GM18868 (cell line): ENCODE measurements at regions not wholly inside any gene's neighbourhood (a gene's known extent, or its start where the extent isn't known, plus 50 kb on each side); places are given as distances from the start of the nearest gene placed in this dataset.

Experiments used
- ATAC-seq: cut with Tn5 transposase; IDR thresholded peaks from one replicate; pipeline ENCODE4 v1.9.1; 2021; ENCODE audit warnings: mild to moderate bottlenecking, moderate library complexity; ENCODE audit not compliant: unreplicated experiment

DNA sequence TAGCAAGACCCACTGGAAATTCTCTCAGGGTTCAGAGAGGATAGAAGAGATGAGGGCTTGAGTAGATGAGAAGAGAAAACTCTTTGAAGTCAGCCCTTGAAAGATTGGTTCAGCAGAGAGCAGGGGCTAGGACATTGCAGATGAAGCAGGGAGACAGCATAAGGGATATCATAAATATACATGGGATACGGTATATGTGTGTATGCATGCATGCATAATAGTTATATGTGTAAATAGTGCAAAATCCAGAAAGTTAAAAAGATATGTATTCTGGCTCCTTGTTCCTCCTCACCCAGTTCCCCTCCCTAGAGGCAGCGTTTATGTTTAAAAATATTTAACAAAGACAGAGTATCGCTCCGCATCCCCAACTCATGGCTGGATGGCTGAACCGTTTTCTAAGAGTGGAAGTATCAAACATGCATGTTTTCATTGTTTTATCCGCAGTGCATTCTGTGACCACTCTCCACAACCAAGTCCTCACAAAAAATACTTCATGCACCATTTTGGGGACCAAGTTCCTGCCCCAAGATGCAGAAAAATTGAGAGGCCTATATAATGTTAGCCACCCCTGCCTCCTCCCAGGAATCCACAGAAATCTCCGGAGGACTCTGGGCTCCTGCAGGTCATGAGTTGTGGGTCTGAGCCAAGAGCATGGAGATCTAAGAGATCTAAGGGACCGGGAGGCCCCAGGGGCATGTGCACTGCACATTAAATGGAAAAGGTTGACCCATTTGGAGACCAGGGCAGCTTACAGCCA lies 119.5 kb downstream of the MTX3 start:
- ATAC-seq, result no peak

DNA sequence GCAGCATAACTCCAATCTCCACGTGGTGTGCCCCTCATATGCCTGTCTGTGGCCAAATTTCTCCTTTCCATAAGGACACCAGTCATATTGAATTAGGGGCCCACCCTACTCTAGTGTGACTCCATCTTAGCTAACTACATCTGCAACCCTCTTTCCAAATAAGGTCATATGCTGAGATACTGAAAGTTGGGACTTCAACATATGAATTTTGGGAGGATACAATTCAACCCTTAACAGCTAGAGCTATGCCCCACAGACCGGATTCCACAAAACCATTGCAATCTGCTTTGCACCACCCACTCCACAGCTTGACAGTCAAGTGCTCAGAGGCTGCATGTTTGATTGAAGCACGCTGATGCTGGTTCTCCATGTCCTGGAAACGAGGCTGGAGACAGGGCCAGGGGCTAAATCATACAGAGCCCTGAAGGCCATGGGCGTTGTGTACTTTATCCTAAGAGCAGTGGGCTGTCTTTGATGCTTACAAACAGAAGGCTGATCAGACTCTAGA lies 122.8 kb downstream of the MTX3 start:
- no peak for ATAC-seq

DNA sequence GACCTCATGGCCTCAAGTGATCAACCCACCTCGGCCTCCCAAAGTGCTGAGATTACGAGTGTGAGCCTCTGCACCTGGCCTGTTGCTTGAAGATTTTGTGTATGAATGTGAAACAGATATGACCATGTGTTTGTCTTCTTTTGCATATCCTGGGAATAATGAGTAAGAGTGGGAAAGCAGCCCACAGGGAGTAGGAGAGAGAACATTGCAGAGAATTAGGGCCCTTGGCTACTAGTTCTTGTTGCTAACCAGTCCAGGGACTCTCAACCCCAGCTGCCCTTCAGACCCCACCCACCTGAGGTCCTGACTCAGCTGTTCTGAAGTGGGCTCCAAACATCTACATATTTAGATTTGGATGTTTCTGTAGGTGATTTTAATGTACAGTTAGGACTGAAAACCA lies 125.5 kb downstream of the MTX3 start:
- no peak for ATAC-seq

DNA sequence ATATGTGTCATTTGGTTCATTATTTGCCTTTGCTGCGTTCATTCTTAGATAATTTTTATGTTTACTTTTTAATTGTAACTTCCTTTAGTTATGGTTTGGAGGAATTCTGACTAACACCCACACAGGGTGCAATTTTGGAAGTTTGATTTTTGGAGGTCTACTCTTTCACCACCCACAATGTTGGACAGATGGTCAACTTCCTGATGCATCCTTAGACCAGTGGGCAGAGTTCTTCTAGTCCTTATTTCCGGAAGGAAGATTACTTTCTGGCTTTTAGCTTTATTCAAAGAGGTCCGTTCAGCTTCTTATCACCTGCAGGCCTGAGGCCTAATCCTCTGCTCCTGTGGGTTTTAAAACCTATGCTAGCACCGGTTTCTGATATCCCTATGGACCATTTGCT lies 126.7 kb downstream of the MTX3 start:
- ATAC-seq, result no peak

DNA sequence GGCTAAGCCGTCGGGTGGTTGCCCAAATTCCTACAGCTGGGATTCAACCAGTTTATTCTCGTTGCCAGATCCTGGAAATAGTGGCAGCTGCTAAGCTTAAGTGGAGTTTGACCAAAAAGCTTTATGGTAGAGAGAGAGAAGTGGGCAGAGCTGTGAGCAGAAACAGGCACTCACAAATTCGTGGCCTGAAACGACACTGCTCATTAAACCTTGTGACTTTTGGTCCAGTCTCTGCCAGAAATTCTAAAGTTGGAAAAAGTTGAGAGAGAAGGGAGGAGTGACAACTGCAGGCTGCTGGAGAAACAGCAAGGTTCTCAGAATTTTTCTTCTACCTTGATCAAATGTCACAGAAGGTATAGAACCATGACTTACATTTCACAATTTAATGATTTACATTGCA lies 131.5 kb downstream of the MTX3 start:
- no peak for ATAC-seq

DNA sequence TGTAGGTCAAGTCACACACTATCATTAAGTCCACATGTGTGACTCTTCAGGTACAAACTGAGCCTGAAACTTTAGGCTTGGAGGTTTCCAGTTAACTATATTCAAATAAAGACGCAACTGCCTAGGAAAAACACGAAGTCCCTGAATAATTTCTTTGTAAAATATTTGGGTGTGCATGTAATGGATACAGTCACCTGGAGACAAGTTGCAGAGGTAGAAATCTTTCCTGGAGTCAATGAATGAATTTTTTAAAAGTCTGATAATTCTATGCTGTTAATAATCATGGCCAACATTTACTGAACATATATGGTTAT lies 132.7 kb downstream of the MTX3 start:
- no peak for ATAC-seq

DNA sequence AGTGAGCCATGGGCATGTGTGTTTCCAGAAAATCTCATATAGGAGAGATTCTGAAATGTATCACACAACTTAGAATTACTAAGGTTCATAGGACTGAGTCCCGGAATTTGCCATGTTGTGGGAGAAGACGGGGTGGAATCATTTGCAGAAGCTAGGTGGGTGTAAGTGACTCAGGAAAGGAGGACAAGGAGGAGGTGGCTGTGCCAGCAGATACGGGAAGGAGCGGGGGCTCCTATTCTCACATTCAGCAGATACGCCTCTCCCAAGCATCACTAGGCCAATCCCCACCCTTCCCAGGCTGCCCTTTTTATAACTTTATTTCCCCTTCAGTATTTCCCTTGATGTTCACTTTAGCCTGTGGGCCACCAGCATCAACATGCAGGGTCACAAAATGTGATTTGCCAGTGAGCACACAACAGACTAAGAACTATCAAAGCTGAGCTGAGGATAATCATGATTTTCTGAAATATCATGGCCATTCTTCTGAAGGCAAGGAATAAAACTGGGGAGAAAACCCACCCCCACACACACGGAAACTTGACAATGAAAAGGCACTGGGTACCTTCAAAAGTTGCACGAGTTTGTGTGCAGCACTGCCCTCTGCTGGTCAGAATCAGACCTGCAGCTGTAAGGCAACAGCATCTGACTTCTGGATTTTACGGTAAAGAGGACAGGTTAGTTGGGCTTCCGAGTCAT lies 133.2 kb downstream of the MTX3 start:
- ATAC-seq, result peak; percentile 43

DNA sequence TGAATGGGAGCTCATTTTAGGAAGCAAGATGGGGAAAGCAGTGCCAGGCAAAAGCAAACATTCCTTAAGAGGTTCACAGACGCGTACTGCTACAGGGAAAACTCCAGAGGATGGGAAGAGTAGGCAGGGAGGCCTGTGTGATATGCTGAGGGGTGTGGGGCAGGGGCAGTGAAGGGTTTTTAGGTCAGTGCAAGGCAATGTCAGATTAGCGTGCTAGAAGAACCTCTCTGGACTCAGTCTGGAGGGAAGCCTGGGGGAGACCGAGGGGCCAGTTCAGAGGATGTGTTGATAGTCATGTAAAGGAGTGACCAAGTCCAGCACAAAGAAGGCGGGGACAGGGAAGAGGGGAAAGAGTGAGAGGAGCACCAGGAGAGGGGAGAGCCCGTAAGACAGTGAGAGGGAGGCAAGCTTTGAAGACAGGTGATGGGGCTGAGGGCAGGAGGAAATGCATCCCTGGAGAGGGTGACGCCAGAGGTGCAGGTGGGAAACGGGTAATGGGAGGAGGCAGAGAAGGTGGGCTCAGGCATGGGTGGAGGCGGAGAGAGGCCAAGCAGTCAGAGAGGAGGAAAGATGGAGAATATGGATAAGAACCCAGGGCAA lies 134.5 kb downstream of the MTX3 start:
- no peak for ATAC-seq

DNA sequence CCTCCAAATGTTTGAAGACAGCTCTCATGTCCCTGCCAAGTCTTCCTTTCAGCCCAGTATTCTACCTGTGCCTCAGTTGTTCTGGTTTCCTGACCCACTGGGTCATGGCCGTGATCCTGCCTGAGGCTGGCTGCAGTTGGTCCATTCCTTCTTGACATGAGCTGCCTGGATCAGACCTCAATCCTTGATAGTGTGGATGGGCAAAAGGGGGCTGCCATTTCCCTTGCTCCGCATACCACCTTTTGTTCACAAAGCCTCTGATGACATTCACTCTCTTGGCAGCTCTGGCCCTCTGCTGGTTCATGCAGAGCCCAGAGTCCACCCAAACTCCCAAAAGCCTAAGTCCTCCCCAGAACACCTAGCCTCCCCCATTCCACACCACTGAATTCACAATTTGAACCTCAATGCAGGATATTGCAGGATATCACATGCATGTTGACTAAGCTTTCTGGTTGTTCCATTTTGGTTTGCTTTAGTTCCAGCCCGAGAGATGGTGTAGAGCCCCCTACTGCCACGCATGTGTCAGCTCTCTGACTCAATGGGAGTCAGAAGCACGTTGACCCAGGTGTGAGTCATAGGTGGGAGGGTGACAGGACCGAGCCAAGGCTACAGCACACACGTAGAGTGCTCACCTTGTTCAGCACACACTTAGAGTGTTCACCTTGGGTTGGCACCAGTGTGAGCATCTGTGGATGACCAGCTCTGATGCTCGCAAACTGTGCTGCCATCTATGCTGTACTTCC lies 137.2 kb downstream of the MTX3 start:
- no peak for ATAC-seq

DNA sequence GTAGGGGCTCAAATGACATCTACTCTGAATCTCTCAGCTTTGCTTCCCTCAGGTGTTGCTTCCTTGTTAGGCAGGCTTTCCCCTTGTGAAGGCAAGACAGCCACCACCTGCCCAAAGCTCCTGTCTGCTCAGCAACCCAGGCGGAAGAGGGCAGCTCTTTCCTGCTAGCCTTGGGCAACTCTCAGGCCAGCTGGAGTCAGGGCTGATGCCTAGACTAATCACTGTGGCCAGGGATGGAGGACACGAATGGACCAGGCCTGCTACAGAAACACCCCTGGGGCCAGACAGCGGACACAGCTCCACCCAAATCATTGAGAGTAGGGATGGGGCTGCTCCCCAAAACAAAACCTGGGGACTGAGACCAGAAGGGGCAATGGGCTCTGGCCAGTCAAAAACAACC lies 138.0 kb downstream of the MTX3 start:
- ATAC-seq, result no peak

DNA sequence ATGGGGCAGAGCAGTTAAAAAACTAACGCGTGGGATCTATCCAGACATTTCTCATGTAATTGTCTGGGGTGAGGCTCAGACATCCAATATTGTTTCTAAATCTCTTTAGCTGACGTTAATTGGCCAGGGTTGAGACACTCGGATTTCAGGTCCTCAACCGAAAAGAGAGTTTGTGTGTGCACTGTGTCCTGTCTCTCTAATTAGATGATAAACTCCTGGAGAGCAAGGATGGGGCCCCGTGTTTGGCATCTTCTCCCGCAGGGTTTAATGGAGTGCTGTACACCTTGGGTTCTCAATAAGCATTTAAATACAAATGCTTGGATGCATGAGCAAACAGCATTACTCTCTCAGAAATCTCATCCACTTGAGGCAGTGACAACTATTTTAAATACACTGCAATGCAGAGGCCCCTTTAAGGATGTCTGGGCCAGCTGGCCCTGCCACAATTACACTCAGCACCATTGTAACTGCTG lies 139.6 kb downstream of the MTX3 start:
- no peak for ATAC-seq

DNA sequence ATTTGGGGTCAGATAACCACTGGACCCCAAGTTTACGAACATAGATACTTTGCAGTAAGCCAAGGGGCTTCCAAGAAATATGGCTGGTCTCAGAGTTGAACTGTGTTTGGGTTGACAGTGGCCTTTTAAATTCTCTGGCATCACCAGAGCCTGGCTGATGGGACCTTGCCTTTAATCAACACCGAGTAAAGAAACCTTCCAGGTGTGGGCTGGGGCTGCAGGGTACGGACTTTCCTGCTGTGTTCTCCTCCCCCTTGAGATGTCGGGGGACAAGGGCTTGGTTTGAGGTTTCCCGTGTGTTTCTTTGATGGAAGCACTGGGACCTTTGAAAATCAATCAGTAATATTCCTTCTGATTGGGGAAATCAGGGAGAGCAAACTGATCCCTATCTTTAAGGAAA lies 140.1 kb downstream of the MTX3 start:
- no peak for ATAC-seq

DNA sequence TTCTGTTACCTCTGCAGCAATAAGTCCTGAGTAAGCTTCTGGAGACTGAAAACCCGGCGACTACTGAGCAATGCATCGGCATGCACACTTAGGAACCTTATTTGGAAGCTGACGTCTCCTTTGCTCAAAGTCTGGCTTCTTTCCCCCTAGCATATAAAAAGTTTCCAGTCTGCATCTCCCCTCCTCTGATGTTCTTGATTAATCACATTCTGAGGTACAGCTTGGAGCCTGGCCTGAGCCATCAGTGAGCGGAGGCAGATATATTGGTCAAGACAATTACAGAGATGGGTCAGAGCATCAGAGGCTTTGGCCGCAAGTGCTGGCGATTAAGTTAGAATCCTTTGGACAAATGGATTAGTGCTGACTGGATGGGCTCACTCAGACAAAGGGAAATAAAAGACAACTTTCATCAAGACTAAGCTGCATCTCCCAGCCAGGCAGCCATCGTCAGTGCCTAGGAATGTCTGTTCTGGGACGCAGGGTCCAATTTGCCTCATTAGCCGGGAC lies 140.7 kb downstream of the MTX3 start:
- ATAC-seq, result no peak

DNA sequence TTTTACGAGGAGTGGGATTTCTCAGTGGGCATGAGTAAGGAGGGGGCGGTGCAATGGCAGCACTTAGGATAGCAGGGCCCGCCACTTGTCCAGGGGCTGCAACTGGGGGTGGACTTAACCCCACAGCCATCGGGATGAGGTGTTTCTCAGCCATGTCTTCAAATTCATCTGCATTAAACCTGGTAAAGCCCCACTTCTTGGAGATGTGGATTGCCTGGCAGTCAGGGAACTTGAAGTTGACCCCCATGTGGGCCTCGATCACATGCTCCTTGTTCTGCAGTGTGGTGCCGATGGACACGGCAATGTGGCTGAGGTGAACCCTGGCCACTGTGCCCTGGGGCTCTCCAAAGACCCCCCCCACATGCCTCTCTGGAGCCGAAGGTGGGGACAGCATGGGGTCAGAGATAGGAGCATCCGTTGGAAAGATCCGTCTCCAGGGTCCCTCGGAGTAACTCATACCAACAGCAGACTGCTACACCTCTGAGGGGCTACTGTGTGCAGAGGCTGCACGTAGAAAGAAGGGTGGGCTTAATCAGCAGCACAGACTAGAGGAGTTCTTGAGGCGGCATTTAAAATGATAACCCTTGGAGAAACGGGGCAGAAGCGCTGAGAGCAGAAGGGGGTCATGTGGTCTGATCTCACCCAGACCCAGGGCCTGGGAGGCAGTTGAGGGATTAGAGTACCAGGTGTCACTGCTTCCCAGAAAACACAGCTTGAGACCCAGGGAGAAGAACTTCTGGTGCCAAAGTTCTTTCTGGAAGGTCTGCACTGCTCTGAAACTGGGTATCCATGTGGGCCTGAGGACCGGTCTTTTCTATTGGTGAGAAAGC lies 141.4 kb downstream of the MTX3 start:
- ATAC-seq, result no peak
